NCI-H2171 treated with DMSO at 0.1 percent for 48 hours (cell line): ENCODE measurements at regions not wholly inside any gene's neighbourhood (a gene's known extent, or its start where the extent isn't known, plus 50 kb on each side); places are given as distances from the start of the nearest gene placed in this dataset.
A peak's percentile ranks its signal among the peaks of the same experiment; 100 is the strongest.

Experiments
- DNase-seq: peaks from one replicate; lab custom pipeline; 2025; lab: John Stamatoyannopoulos, UW

DNA sequence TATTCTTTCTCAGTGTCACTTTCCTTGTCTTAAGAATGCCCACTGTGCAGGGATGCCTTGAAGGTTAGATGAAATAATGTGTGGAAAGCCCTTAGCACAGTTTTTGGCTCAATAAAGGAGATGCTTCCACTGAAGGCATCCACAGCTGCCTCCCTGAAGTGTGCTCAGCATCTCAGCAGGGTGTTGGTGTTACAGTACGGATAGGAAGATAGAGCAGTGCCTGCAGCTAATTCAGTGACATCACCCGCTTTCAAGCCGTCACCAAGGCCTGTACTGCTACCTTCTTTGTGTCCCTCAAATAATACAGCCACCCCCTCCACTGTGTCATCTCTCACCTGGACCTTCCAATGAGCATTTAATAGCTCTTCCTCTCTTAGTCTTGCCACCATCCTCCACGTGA lies 59.0 kb downstream of the NDUFS5 start:
- DNase-seq = no peak

DNA sequence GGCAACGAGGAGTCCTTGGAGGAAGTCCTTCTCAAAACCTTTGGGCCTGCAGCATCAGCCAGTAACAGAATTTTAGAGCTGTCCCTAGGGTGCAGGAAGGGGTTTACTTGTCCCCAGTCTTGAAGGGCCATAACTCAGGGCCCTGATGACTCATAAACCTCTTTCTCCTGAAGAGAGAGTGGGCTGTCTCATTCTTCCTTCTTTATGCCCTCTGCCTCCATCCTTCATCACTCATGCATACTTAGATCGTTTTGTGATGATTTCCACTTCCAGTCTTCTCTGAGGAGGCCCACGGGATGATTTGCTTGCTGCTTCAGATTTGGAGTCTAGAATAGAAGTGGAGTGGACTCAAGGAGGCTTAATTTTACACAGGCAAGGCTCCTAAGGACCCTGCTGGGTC lies 60.2 kb downstream of the NDUFS5 start:
- DNase-seq = no peak

DNA sequence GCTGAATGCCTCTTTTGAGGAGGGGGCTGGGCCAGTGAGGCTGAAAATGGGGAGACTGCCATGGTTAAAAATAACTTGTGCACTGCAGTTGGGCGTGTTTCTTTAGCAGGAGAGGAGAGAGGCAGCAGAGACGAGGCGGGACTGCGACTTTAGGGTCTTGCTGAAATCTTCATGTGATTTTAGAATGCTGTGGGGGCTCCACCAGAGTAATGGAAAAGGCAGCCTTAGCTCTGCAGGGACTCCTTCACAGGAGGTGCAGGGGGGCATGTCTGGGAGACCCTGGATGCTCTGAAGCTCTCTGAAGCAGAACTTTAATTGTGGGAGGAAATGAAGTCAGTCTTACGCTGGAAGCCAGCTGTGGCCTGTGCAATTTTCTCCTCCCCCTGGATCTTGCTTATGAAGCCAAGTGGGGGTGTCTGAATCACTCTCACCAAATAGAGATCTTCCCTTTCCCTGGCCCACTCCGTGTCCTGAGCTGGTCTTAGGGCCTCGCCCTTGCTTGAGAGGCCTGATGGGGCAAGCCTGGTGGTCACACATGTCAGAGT lies 60.8 kb downstream of the NDUFS5 start:
- no peak for DNase-seq

DNA sequence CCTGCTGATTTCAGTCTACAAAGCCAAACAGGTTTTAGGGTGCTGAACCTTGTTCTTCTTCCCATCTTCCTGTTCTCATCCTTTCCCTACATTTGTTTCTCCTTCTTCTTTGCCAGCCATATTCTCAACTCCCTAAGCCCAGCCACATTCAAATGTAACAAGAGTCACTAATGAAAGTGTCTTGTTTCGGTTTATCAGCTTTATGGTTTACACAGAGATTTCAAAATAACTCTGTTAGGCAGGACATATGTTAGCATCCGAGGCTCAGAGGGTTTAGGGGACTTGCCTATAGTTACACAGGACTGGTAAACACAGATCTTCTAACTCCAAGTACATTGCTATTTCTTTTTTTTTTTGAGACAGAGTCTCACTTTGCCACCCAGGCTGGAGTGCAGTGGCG lies 61.3 kb downstream of the NDUFS5 start:
- no peak for DNase-seq

DNA sequence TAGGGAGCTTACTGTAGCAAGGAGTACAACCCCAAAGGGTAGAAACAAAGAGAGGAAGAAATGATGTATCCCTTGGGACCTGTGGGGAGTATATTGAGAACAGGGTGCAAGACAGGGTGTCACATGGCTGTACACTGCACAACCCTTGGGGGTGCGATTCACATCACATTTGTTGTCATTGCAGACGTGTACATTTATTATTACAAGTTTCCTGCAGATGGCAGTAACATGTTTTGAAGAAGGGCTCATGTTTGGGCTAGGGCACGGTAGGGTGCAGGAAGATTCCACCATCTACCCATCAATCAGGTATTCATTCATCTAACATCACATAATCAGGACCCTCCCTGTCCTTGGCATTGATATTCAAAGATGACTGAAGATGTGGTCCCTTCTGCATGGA lies 62.5 kb downstream of the NDUFS5 start:
- DNase-seq = no peak

DNA sequence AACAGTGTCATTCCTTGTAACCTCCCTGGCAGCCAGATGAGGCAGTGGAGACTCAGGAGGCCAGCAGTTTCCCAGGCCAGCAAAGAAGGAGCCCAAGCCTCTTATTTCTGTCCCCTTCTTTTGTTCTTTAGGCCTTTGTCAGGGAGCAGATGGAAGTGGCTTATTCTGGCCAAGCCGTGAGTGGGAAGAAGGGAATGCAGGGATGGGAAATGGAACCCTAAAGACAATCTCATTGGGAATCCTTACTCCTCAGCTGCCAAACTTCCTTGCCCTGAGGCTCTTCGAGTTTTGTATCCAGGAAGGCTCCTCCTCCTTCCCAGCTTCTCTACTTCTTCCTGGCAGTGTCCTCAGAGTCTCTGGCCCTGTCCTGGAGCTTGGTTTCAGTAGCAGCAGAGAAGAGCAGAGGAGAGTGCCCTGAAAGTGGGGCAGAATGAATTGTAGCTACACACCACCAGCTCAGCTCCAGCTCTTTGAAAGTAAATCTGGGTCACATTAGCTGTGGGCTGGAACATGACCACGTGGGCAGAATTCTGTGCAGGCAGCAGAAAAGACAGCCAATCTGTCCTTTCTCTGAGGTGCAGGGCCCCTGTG lies 63.9 kb downstream of the NDUFS5 start:
- DNase-seq = no peak

DNA sequence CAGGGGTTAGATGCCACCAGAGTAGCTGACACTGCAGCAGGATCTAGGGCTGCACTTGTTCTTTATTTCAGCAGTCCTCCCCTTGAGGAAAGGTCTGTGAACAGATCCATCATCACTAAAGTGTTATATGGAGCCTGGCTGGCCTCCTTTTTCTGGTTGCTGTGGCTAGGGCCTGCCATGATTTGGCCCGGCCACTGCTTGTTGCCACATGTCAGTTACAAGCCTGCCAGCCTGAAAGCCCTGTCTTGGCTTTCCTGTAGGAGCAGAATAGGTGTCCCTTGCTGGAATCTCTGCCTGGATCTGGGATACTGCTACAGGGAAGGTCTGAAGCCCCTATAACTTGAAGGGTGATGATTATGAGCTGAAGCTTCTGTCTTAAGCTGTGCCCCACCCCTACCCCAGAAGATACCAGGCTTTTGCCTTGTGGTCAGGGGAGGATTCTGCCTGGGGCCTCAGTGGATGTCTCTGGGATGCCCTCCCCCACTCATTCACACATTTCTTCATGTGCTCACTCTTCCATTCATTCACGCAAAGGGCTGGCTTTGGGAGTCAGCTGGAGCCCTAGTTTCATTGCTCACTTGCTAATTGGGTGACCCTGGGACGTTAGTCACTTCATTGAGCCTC lies 64.7 kb downstream of the NDUFS5 start:
- no peak for DNase-seq

DNA sequence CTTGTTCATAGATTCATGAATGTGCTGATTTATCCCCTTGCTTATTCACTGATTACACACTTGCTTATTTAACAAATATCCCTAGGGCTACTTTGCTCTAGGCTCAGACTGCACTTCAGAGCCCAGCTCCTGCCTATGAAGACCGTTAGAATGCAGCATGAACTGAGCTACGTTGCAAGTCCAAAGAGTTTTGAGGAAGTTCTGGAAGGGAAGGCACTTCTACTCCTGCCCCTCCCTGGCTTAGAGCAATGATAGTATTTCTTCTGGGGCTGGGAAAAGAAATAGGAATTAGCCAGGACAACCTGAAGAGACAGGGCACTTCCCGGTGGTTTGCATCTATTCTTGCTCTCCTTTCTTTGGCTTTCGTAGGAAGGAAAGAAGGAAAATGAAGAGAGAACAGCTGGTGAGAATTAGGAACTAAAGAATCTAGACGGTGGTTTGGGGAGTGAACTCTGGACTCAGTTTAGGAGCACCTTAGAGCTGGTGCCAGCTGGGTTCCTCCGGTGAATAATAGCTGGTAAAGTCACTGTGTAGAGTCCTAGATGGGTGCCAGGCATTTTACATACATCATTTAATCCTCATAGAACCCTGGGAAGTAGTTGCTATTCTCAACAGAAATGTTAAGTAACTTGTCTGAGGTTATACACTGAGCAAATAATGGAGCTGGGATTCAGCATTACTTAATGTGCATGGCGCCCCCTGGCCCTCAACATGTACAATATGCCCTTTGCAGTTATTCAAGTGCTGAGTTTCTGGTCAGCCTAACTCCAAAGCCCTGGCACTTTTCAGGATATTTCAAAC lies 65.9 kb downstream of the NDUFS5 start:
- peak; percentile 25 for DNase-seq

DNA sequence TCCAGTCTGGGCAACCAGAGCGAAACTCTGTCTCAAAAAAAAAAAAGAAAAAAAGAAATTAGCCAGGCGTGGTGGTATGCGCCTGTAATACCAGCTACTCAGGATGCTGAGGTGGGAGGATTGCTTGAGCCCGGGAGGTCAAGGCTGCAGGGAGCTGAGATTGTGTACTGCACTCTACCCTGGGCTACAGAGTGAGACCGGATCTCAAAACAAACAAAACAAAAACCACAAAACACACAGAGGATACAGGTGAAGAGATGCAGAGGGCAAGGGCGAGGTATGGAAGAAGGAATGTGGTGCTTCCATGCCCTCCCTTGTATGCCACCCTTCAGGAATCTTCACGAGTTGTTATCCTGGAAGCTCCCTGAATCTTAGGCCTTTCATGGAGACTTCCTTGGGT lies 68.5 kb downstream of the NDUFS5 start:
- no peak for DNase-seq

DNA sequence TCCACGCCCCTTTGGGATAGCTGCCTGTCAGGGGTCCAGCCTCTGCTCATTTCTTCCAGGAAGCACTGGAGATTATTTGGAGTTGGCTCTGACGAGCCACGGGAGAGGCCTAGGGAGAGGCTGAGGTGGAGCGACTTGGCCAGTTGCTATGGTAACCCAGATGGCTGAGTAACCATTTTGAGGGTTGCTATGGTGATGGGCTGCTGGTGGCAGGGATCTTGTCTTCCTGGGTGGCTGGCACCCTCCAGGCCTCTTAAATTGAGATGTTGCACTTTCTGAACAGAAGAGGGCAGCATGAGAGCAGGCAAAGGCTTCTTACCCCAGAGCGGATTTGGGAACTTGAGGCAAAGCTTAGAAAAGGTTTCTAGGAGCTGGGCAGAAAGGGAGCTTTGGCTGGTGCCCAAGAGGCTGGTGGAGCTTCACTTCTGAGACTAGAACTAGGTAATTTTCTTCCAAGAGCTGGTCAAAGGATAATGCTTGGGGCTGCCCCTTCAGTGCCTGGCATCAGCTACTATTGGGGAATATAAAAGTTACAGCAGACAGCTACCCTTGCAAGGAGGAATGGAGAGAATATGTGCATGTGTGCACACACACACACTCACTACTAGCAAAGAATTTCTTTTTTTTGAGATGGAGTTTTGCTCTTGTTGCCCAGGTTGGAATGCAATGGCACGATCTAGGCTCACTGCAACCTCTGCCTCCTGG lies 72.5 kb downstream of the NDUFS5 start:
- peak; percentile 95 for DNase-seq

DNA sequence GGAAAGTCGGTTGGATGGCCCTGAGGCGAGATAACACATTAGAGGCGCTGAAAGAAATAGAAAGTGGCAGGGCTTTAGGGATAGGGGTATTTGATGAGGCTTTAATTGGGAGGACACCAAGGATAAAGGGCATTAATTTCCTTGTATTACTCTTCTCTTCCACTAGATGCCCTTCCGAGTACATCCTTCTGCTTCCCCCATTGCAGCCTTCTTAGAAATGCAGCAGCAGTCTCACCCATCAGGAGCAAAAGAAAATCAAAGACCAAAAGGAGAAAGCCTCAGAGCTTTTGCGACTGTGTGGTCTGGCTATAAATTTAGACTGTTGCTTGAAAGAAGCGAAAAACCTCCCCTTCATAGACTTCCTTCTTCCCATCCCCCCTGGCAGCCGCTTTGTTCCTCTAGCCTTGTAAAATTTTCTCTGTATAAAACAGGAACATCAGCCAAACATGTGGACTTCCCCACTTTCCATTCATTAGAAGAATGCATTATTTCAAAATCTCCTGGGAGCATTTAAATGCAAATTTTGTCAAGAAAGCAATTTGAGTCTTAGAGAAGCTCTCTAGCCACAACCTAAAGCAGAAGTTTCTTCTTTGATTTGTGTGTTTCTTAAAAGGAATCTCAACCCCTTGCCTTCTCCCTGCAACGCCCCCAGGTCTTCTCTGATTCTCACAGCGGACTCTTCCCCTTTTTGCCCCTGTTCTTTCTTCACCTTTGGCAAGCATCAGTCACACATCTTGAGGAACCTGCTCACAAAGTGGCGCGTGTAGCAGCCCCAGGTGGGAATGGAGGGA lies 76.6 kb downstream of the NDUFS5 start:
- peak; percentile 85 for DNase-seq

DNA sequence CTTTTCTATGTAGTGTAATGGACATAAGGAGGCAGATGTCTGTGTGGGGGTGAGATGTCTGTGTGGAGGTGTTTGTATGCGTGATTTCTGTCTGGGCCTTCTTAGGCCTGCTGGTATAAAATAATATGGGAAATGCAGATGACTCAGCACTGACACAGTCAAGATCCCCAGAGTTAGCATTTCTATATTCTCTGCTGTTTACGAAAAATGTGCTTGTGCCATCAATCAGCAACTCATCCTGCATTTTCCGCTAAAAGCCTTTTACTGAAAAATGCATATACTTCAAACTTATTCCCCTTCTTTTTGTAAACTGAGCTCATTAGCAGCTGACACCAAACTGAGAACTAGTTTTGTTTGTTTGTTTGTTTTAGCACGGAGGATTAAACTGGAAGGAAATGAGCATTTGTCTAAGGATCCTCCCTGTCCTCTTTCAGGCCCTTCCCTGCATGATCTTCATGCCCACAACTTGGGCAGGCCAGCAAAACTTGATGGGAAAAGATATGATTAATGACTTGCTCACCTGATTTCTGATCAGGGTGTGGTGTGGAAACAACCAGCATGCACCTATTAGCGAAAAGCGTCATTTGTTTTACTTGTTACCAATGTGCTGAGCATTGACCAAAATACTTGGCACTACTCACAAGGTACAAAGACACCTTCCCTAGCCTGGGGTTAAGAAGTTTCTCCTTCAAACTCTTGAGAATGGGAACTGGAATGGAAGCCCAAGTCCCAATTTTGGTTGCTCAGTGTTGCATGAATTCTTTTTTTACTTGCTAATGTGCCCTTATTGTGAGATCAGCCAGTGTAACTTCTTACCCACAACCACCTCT lies 77.4 kb downstream of the NDUFS5 start:
- peak; percentile 24 for DNase-seq

DNA sequence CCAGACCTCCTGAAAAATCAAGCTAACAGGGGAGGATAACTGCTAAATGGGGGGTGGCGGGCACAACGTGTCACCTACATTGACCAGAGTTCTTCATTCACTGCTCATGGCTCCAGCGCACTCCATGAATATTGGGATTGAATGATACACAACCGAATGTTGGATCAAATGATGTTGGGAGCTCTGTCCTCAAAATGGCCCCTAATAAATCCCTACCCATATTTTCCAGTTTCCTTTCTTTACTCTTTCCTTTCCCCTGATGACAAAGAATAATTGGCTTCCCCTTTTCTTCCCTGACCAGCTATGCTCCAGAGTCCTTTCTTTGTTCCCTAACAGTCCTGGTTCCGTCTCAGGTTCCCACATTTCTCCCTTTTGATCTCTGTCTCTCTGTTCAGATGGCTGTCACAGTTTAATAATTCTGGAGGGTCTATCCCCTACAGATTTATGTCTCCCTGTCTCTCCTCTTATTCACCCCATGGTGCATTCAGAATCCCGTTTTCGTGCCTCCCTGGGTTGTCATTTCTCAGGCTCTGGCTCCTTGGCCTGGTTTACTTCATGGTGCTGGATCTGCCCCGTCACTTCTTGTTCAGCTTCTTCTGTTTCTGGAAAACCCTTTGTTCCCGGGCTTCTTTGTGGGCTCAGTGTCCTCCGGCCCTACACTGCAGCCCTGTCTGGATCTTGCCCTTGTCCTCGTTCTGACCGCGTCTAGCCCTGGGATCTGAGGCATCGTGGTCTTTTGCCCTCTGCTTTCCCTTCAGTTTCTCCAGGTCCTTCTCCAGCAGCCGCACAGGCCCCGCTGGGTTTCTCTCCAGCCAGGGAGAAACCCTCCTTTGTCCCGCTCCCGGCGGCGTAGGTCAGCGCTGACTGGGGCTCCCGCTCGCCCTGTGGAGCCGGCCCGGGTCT lies 78.3 kb downstream of the NDUFS5 start:
- no peak for DNase-seq

DNA sequence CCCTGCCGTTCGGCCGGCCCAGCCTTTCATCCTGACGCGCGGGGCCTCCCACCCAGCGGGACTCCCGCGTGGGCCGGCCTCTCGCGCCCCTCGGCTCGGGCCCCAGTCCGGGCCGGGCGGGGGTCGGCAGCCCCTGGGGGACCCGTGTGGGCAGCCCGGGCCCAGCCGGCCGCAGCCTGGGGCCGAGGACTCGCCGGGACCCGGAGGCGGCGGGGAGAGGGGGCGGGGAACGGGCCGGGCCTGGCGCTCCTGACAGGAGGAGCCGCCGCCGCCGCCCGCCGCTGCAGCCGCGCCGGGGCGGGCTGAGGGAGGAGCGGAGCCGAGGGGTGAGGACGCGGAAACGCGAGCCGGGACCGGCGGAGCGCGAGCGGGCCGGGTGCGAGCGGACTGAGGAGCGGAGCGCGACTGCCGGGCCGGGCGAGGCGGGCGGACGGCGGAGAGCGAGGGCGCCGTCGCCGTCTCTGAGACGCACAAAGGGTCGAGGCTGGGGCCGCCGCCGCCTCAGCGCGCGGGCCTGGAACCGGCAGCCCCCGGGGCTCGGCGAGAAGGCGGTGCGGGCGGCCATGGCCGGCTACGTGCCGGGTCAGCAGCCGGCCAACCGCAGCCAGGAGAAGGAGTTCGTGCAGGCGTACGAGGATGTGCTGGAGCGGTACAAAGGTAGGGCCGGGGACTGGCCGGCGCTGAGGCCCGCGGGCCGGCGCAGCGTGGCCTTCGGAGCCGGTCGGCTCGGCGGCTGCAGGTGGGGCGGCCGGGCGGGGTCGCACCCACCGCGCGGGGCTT lies 79.1 kb downstream of the NDUFS5 start:
- peak; percentile 40 for DNase-seq

DNA sequence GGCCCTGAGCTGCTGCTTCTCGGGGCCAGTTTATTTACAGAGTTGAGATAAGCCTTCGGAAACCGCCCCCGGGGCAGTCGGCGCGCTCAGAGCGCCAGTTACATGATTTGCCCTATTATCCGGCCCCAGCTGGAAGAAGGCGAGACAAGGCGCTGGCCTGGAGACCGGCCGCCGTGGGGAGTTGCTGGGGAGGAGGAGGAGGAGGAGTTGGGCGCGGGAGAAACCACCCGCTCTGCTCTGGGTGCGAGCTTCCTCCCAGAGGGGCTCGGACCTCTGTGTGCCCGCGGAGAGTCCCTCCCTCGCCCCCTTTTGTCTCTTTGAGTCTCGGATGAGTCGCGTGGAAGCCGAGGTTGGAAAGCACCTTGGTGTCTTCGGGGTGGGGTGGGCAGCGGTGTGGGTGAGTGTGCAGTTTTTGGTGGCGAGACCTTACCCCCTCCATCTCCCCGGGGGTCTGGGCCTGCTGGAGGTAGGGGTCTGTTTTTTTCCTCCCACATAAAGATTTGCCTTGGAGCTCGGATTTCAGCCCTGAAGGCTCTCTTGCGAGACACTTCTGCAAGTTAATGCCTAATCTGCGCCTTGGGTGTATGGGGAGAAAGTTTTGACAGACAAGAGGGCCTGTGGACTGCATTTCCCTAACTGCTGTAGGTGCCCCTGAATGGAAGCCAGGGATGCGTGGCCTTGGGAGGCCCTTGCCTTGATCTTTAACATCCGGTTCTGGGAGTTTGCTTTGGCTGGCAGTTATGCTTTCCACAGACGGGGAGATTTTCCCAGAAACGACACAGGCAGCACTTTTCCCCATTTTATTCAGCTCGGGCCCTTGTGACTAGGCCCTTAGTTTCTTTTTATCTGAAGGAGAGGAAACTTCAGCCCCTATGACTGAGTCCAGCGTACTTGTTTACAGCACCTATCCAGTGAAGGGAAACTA lies 80.0 kb downstream of the NDUFS5 start:
- DNase-seq = peak; percentile 44

DNA sequence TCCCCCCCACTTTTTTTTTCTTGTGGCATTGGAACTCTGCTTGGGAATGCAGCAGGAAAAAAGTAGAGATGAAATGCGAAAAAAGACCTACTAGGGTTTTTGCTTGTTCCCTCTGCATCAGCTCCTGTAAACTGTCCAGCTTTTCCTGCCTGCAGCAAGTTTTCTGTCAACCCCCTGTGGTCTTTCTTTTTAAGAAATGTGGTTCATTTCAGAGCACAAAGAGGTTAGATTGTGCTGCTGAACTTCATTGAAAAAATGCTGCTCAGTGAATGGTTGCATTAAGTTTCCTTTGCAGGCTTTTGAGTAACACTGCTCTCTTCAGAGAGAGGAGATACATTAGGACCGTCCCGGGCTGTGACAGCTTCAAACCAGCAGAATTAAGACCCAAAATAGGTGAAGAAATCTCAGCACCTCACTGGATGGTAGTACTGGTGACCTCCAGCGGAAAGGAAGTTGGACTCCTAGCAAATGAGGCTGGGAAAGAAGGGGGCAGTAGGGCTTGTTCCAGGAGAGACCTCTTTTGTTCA lies 80.7 kb downstream of the NDUFS5 start:
- no peak for DNase-seq
